OCI-LY7 (cell line): ENCODE measurements at regions not wholly inside any gene's neighbourhood (a gene's known extent, or its start where the extent isn't known, plus 50 kb on each side); places are given as distances from the start of the nearest gene placed in this dataset.
"Not testable (repeated sequence)": the region's sequence is repeated elsewhere in the genome, so short reads cannot be mapped to it uniquely, and the experiment has no call there.

Source experiments
- BruUV-seq: library from RNA; stranded (reverse); fragments of 400-500 nt; replicated peaks from 2 replicates; lab custom pipeline; 2021; lab: Mats Ljungman, UMichigan
- CTCF ChIA-PET: fragments of 300-600 bp; sonication (Branson Sonifier 250); formaldehyde crosslinking; loops from one replicate; lab custom pipeline; 2022; ENCODE audit warnings: antibody characterized with exemption; ENCODE audit not compliant: unreplicated experiment; lab: Charles Lee
- POLR2A ChIA-PET: fragments of 300-600 bp; sonication (Branson Sonifier 250); formaldehyde crosslinking; loops from one replicate; lab custom pipeline; 2022; ENCODE audit warnings: antibody characterized with exemption; lab: Charles Lee
- DNase-seq: peaks from one replicate; pipeline ENCODE4 v3.0.0-alpha.2; 2015; ENCODE audit warnings: low spot score
- H2AFZ ChIP-seq: fragments of 200-600 bp; sonication (generic), shearing (Covaris generic); 2 replicates; pipeline ENCODE4 v1.6.1; 2014; ENCODE audit warnings: mild to moderate bottlenecking, antibody characterized with exemption, low read length, moderate library complexity
- H3K27ac ChIP-seq: fragments of 200-600 bp; sonication (generic); 2 replicates; pipeline ENCODE4 v1.5.1; 2014; ENCODE audit warnings: mixed run types, low read depth, mild to moderate bottlenecking, moderate library complexity, low read length, inconsistent platforms; ENCODE audit not compliant: poor library complexity, severe bottlenecking
- H3K36me3 ChIP-seq: fragments of 200-600 bp; sonication (generic); 2 replicates; pipeline ENCODE4 v1.6.1; 2014; ENCODE audit warnings: mild to moderate bottlenecking, antibody characterized with exemption, low read length, moderate library complexity, mixed read lengths; ENCODE audit not compliant: insufficient read depth
- H3K4me1 ChIP-seq: fragments of 200-600 bp; sonication (generic); 2 replicates; pipeline ENCODE4 v1.5.1; 2014; ENCODE audit warnings: mild to moderate bottlenecking, low read length; ENCODE audit not compliant: insufficient read depth, poor library complexity, severe bottlenecking
- H3K4me2 ChIP-seq: fragments of 200-600 bp; sonication (generic); 2 replicates; pipeline ENCODE4 v1.6.1; 2014; ENCODE audit warnings: mild to moderate bottlenecking, low read length
- H3K4me3 ChIP-seq: fragments of 200-600 bp; sonication (generic); 2 replicates; pipeline ENCODE4 v1.5.1; 2014; ENCODE audit warnings: mild to moderate bottlenecking, low read depth, low read length; ENCODE audit not compliant: poor library complexity, severe bottlenecking
- H3K79me2 ChIP-seq: fragments of 200-600 bp; sonication (generic); 2 replicates; pipeline ENCODE4 v1.6.1; 2016; ENCODE audit warnings: low read depth, mild to moderate bottlenecking, low read length, moderate library complexity, mixed read lengths; ENCODE audit not compliant: insufficient read depth
- H3K9me2 ChIP-seq: fragments of 200-600 bp; sonication (generic); 2 replicates; pipeline ENCODE4 v1.6.1; 2016; ENCODE audit warnings: mild to moderate bottlenecking, low read length, mixed read lengths; ENCODE audit not compliant: insufficient read depth
- H3K9me3 ChIP-seq: fragments of 200-600 bp; sonication (generic); 2 replicates; pipeline ENCODE4 v1.6.1; 2014; ENCODE audit warnings: mild to moderate bottlenecking, mixed run types, low read length, mixed read lengths
- H4K20me1 ChIP-seq: fragments of 200-600 bp; sonication (generic); 2 replicates; pipeline ENCODE4 v1.6.1; 2014; ENCODE audit warnings: mild to moderate bottlenecking, antibody characterized with exemption, low read length, moderate library complexity, mixed read lengths; ENCODE audit not compliant: insufficient read depth
- CTCF ChIP-seq: fragments of 200-600 bp; sonication (generic); conservative IDR thresholded peaks from 2 replicates; pipeline ENCODE4 v1.5.1; 2014; ENCODE audit warnings: mild to moderate bottlenecking, antibody characterized with exemption, low read length, moderate library complexity, mixed read lengths
- EZH2phosphoT487 ChIP-seq: fragments of 200-600 bp; sonication (generic); IDR thresholded peaks from 2 replicates; pipeline ENCODE4 v1.6.1; 2018; ENCODE audit warnings: low read depth, borderline replicate concordance, mild to moderate bottlenecking, mixed run types, antibody characterized with exemption, low read length, moderate library complexity, mixed read lengths
- intact Hi-C: fragments of 100-400 bp; cut with micrococcal nuclease; formaldehyde crosslinking; loops from one replicate; pipeline ENCODE4 v1.10.0; 2022; ENCODE audit not compliant: unreplicated experiment

- Histone ChIP-seq H3K4me3 (no peak overlapping the region), H3K27ac (no peak overlapping the region), H3K79me2 (no peaks in the 10 kb centered on the region), H2AFZ (no peak overlapping the region), H3K36me3 (no peaks in the 10 kb centered on the region), H3K4me2 (no peak overlapping the region), H4K20me1 (no peaks in the 10 kb centered on the region), H3K9me2 (no peaks in the 10 kb centered on the region), H3K4me1 (no peaks in the 10 kb centered on the region), H3K9me3 (no peaks in the 10 kb centered on the region)
- POLR2A ChIA-PET = interaction anchor here (1.4 kb wide), 1 partner anchor 15 kb away, joined by 4 read pairs; no protein-coding TSS in a partner anchor
- intact Hi-C loops = no loop called here
- no peak for DNase-seq
- no peak for TF ChIP-seq CTCF
- no peak for TF ChIP-seq EZH2phosphoT487
- no TSS peak for BruUV-seq
- CTCF ChIA-PET = no interaction called here
Observed at GRCh38 chr3:166696103-166696502, 684.0 kb downstream of the ZBBX start.

GRCh38 chr3:166688665-166689064 is 691.4 kb downstream of the ZBBX start:
- no peak overlapping the region for H2AFZ ChIP-seq
- no peaks in the 10 kb centered on the region for H3K79me2 ChIP-seq
- H3K4me3 ChIP-seq = no peak overlapping the region
- H3K4me2 ChIP-seq = no peak overlapping the region
- H3K4me1 ChIP-seq = no peaks in the 10 kb centered on the region
- H3K36me3 ChIP-seq = no peaks in the 10 kb centered on the region
- H3K27ac ChIP-seq = no peak overlapping the region
- no peaks in the 10 kb centered on the region for H3K9me2 ChIP-seq
- TF ChIP-seq EZH2phosphoT487 = no peak
- TF ChIP-seq CTCF = no peak
- BruUV-seq = no TSS peak
- no peak for DNase-seq
- ChIA-PET CTCF (no interaction called here), POLR2A (interaction anchor here (1.0 kb wide), 1 partner anchor 34 kb away, joined by 3 read pairs; no protein-coding TSS in a partner anchor)
- no peaks in the 10 kb centered on the region for H3K9me3 ChIP-seq
- no peaks in the 10 kb centered on the region for H4K20me1 ChIP-seq
- intact Hi-C loops = no loop called here

GRCh38 chr3:166685246-166685645 is 694.9 kb downstream of the ZBBX start:
- POLR2A ChIA-PET = interaction anchor here (0.6 kb wide), 1 partner anchor 268 kb away, joined by 3 read pairs; no protein-coding TSS in a partner anchor
- no peaks in the 10 kb centered on the region for H3K79me2 ChIP-seq
- TF ChIP-seq CTCF (peak; percentile 46; the same call in 1 of the 2 replicates), EZH2phosphoT487 (no peak)
- H3K4me3 ChIP-seq = no peak overlapping the region
- intact Hi-C loops = no loop called here
- no peaks in the 10 kb centered on the region for H3K9me3 ChIP-seq
- H4K20me1 ChIP-seq = no peaks in the 10 kb centered on the region
- H2AFZ ChIP-seq = no peak overlapping the region
- no peaks in the 10 kb centered on the region for H3K4me1 ChIP-seq
- no peaks in the 10 kb centered on the region for H3K36me3 ChIP-seq
- no TSS peak for BruUV-seq
- H3K27ac ChIP-seq = no peak overlapping the region
- CTCF ChIA-PET = no interaction called here
- no peaks in the 10 kb centered on the region for H3K9me2 ChIP-seq
- H3K4me2 ChIP-seq = no peak overlapping the region
- DNase-seq = no peak

GRCh38 chr3:166684077-166684476 is 696.0 kb downstream of the ZBBX start:
- H3K79me2 ChIP-seq, H3K9me2 ChIP-seq, H4K20me1 ChIP-seq, intact Hi-C loops, H3K27ac ChIP-seq, H3K9me3 ChIP-seq, DNase-seq, H3K4me1 ChIP-seq, CTCF ChIA-PET, H3K4me3 ChIP-seq, H3K4me2 ChIP-seq, POLR2A ChIA-PET, H3K36me3 ChIP-seq, BruUV-seq, H2AFZ ChIP-seq: not testable (repeated sequence)
